ENCODE measurements at regions not wholly inside any gene's neighbourhood (a gene's known extent, or its start where the extent isn't known, plus 50 kb on each side); places are given as distances from the start of the nearest gene placed in this dataset.

DNA sequence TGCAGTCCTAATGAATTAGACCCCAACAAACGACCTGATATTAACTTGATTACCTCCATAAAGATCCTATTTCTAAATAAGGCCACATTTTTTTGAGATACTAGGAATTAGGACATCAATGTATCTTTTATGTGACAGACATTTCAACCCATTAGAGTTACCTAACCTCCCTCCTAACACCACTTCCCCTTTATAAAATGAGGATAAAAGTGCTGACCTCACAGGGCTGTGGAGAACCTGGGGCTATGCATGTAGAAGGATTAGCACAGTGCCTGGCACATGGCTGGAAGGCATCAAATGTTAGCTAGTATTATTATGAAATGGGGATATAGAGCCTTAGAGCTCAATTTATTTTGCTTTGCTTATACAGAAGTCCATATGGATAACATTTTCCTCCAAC lies 53.5 kb upstream of the LRRN1 start:
- DNase-seq (ENCODE audit: low spot score), result no peak
- no peaks in the 10 kb centered on the region for H3K4me1 Mint-ChIP-seq (ENCODE audit: low read depth)
- no peaks in the 10 kb centered on the region for H3K36me3 Mint-ChIP-seq (ENCODE audit: low read depth)
- H3K9me3 Mint-ChIP-seq, result no peaks in the 10 kb centered on the region
- no peak overlapping the region for H3K27ac Mint-ChIP-seq
- intact Hi-C loops (cut with micrococcal nuclease), result no loop called here
- no peak overlapping the region for H3K4me3 Mint-ChIP-seq (ENCODE audit: low read depth)
- H3K27me3 Mint-ChIP-seq (ENCODE audit: low read depth), result no peaks in the 10 kb centered on the region

DNA sequence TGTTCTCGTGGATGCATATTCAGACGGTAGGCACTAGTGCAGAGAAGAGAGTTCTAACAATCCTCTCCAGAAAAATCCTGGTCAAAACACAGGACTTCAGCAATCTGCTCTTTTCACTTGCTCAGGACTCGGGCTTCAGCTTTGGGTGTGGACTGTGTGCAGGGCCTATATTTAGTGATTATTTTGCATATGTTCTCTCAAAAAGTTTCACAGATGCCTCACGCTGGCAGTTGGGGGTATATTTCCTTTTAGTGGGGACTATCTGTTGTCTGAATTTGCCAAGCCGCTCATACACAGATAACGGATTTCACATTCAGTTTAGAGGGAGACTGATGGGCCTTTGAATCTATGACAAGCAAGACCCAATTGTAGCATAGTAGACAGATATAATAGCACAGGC lies 54.4 kb upstream of the LRRN1 start:
- intact Hi-C loops (cut with micrococcal nuclease), result no loop called here

DNA sequence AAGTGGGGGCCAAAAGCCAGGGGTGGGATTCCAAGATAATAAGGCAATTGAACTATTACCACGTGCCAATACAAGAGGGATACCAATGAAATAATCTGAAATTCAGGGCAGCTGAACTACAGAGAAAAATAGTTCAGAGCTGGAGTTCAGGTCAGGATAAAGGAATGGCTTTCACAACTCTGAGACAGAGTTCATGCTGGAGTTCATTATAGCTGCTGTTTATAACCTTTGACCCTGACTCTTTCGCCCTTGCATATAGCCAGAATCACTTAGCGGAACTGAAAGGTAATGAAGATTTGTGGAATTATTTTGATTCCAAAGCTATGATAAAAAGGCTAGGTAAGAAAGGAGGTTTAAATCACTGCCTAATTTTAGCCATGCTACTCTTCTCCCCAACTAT lies 55.5 kb upstream of the LRRN1 start:
- no peaks in the 10 kb centered on the region for H3K9me3 Mint-ChIP-seq
- no peak overlapping the region for H3K27ac Mint-ChIP-seq
- no peaks in the 10 kb centered on the region for H3K27me3 Mint-ChIP-seq (ENCODE audit: low read depth)
- no peak overlapping the region for H3K4me3 Mint-ChIP-seq (ENCODE audit: low read depth)
- H3K4me1 Mint-ChIP-seq (ENCODE audit: low read depth), result no peaks in the 10 kb centered on the region
- DNase-seq (ENCODE audit: low spot score), result no peak
- intact Hi-C loops (cut with micrococcal nuclease), result no loop called here
- no peaks in the 10 kb centered on the region for H3K36me3 Mint-ChIP-seq (ENCODE audit: low read depth)

More for the DNA sequence above, 54.4 kb upstream of the LRRN1 start:
- no peaks in the 10 kb centered on the region for H3K9me3 Mint-ChIP-seq
- H3K27ac Mint-ChIP-seq, result no peak overlapping the region
- DNase-seq (ENCODE audit: low spot score), result no peak
- H3K36me3 Mint-ChIP-seq (ENCODE audit: low read depth), result no peaks in the 10 kb centered on the region
- no peaks in the 10 kb centered on the region for H3K4me1 Mint-ChIP-seq (ENCODE audit: low read depth)
- no peaks in the 10 kb centered on the region for H3K27me3 Mint-ChIP-seq (ENCODE audit: low read depth)
- no peak overlapping the region for H3K4me3 Mint-ChIP-seq (ENCODE audit: low read depth)

DNA sequence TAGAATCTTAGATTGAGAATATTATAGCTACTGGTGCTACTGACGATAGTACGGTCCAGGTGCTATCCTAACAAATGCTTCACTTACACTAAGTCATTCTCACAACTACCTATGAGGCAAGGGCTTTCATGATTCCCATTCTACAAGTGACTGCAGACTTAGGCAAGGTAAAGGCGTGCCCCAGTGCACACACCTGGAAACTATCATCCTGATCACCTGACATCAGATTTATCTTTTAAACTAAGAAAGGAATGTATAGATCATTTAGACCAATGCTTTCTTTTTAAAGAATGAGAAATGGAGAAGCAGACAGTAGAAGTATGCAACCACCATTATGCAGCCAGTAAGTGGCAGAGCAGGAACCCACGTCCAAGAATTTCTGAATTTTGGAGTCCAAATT lies 59.2 kb upstream of the LRRN1 start:
- Mint-ChIP-seq H3K4me1 (ENCODE audit: low read depth) (no peaks in the 10 kb centered on the region), H3K27me3 (ENCODE audit: low read depth) (no peaks in the 10 kb centered on the region), H3K4me3 (ENCODE audit: low read depth) (no peak overlapping the region), H3K27ac (no peak overlapping the region), H3K36me3 (ENCODE audit: low read depth) (no peaks in the 10 kb centered on the region), H3K9me3 (no peaks in the 10 kb centered on the region)
- no peak for DNase-seq (ENCODE audit: low spot score)
- intact Hi-C loops (cut with micrococcal nuclease), result no loop called here

DNA sequence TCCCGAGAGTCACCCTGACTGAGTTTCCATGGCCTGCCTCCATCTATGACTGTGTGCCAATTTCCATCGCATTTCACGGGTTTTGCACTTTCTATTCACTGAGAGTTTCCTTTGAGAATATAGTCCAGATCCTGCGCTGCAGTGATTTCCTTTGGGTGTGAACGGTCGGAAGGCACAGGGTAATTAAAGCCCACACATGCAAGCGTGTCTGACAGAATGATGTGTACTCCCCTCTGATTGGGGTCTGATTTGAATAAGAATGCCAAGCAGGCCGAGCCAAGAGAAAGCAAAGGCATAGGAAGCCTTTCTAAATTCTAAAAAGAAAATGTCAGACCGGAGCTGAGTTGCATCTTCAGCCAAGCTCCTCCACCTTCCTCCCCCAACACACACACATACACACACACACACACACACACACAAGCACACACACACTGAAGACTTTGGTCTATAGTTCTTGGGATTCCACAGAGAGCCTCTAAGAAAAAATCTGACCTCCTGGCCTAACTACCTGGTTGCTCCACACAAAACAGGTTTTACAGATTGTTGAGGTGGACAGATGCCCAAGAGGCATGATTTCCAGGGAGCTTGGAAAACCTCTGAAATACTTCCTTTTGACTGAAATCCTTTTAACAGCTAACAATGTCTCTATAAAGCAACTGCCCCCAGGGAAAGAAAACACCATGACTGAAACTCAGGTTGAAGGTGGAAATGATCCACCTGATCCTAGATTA lies 59.7 kb upstream of the LRRN1 start:
- H3K4me1 Mint-ChIP-seq (ENCODE audit: low read depth), result no peaks in the 10 kb centered on the region
- H3K4me3 Mint-ChIP-seq (ENCODE audit: low read depth), result no peak overlapping the region
- intact Hi-C loops (cut with micrococcal nuclease), result no loop called here

DNA sequence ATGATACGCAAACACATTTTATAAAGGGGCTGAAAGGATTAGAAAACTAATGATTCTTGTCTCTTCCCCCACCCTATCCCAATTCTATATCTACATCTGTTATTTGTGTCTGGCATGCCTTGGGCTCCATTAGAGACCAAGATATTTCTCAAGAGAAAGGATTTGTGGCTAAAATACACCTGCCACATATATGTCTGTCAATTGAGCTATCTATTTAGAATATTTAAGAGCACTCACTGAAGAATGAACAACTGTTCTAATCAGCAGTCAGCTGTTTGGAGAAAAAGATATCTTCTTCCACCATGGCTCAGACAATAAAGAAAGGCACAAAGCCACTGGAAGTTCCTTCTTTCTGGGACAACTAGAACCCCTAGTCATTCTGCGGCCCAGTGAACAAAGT lies 61.7 kb upstream of the LRRN1 start:
- DNase-seq (ENCODE audit: low spot score), result no peak
- intact Hi-C loops (cut with micrococcal nuclease), result no loop called here
- H3K4me3 Mint-ChIP-seq (ENCODE audit: low read depth), result no peak overlapping the region
- H3K9me3 Mint-ChIP-seq, result no peaks in the 10 kb centered on the region
- H3K27ac Mint-ChIP-seq, result no peak overlapping the region
- no peaks in the 10 kb centered on the region for H3K27me3 Mint-ChIP-seq (ENCODE audit: low read depth)
- no peaks in the 10 kb centered on the region for H3K4me1 Mint-ChIP-seq (ENCODE audit: low read depth)
- H3K36me3 Mint-ChIP-seq (ENCODE audit: low read depth), result no peaks in the 10 kb centered on the region

More for the DNA sequence above, 59.7 kb upstream of the LRRN1 start:
- H3K27me3 Mint-ChIP-seq (ENCODE audit: low read depth), result no peaks in the 10 kb centered on the region
- H3K36me3 Mint-ChIP-seq (ENCODE audit: low read depth), result no peaks in the 10 kb centered on the region
- no peak for DNase-seq (ENCODE audit: low spot score)
- H3K9me3 Mint-ChIP-seq, result no peaks in the 10 kb centered on the region
- no peak overlapping the region for H3K27ac Mint-ChIP-seq

DNA sequence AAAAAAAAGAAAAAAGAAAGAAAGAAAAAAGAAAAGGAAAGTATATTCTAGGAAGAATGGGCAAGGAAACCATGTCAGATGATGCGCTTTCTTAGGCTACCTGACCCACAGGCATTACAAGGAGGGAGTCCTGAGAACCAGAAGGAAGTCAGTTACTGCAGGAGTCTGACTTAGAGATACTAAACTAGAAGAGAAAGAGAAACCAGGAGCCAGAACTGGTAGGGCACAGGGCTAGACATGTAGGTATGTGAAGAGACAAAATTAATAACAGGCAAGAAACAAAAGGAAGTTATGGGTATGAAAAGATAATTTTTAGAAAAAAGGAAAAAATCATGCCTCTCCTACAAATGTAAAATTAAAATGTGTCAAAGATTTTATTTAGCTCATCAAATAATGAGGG lies 63.3 kb upstream of the LRRN1 start:
- Mint-ChIP-seq H3K4me1 (ENCODE audit: low read depth) (no peaks in the 10 kb centered on the region), H3K9me3 (no peaks in the 10 kb centered on the region), H3K4me3 (ENCODE audit: low read depth) (no peak overlapping the region), H3K27me3 (ENCODE audit: low read depth) (no peaks in the 10 kb centered on the region), H3K27ac (no peak overlapping the region), H3K36me3 (ENCODE audit: low read depth) (no peaks in the 10 kb centered on the region)
- intact Hi-C loops (cut with micrococcal nuclease), result no loop called here
- no peak for DNase-seq (ENCODE audit: low spot score)

DNA sequence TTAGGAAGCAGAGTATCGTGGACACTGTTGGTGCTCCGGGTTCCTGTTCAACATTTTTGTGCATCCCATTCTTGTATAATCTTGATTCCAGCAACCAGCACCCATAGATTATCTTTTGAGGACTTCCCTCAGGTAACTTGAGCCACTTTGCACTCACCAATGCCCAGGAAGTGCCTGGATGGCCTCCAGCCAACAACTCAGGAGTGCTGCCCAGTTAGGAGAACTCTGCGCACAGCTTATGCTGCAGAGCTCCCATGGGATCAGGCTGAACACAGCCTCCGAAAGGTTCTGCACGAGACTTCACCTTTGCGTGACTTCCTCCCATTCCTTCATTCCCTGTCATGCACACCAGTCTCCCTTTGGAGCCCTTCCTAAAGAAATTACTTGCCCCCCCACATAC lies 64.3 kb upstream of the LRRN1 start:
- Mint-ChIP-seq H3K27me3 (ENCODE audit: low read depth) (no peaks in the 10 kb centered on the region), H3K4me3 (ENCODE audit: low read depth) (no peak overlapping the region), H3K27ac (no peak overlapping the region), H3K36me3 (ENCODE audit: low read depth) (no peaks in the 10 kb centered on the region), H3K9me3 (no peaks in the 10 kb centered on the region), H3K4me1 (ENCODE audit: low read depth) (no peaks in the 10 kb centered on the region)
- intact Hi-C loops (cut with micrococcal nuclease), result no loop called here
- no peak for DNase-seq (ENCODE audit: low spot score)

DNA sequence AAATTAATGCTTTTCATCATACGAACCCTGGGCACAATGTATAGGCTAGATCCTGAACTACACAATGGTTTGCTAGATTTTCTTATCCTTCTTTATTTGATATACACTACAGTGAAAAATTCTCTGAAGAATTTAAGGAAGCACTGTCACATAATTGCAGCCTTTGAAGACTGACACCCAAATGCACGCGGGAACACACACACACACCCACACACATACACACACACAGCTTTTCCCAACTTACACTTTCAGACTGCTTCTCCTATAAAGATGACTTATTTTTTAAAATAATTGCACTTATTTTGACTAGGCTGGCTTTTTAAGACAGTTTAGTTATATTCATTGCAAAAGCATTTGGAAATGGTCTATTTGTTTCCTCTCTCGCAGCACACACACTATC lies 70.0 kb upstream of the LRRN1 start:
- intact Hi-C loops (cut with micrococcal nuclease), result no loop called here
- Mint-ChIP-seq H3K27ac (no peak overlapping the region), H3K4me3 (ENCODE audit: low read depth) (no peak overlapping the region), H3K27me3 (ENCODE audit: low read depth) (no peaks in the 10 kb centered on the region), H3K4me1 (ENCODE audit: low read depth) (no peaks in the 10 kb centered on the region), H3K9me3 (no peaks in the 10 kb centered on the region), H3K36me3 (ENCODE audit: low read depth) (no peaks in the 10 kb centered on the region)
- DNase-seq (ENCODE audit: low spot score), result no peak

DNA sequence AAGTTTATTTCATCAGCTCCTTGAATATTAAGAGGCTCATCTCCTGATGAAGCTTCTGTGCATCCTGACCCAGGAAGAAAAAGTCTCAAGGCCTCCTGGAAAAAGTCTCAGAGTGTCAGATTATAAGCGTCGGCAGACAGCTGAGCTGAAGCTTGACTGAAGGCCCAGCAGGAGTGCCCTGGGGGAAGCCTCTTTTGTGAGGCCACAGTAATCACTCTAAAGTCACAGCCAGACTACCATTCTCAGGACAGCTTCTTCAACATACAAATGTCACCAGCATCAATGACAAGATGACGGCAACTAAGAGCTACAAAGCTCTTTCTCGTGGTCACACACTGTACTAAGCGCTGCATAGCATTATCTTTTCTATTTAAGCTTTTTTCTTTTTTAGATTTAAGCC lies 72.7 kb upstream of the LRRN1 start:
- no peaks in the 10 kb centered on the region for H3K27me3 Mint-ChIP-seq (ENCODE audit: low read depth)
- no peak overlapping the region for H3K27ac Mint-ChIP-seq
- H3K4me3 Mint-ChIP-seq (ENCODE audit: low read depth), result no peak overlapping the region

DNA sequence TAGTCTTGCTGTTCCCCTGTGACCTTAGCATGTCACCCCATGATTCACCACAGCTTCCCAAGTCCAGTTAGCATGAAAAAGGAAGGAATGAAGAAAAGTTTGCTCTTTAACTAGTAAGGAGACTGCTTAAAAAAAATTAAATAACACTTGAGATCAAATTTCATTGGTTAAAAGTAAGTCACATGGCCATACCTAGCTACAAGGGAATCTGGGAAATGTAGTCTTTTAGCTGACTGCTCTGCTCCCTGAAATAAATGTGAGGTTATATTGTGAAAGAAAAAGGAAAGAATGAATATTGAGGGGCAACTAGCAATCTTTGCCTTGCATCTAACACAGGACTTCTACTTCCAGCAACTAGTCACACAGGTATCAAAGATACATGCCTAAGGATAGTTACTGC lies 84.7 kb upstream of the LRRN1 start:
- Mint-ChIP-seq H3K27ac (no peak overlapping the region), H3K9me3 (peaks cover 3% of the 10 kb centered on the region), H3K27me3 (ENCODE audit: low read depth) (no peaks in the 10 kb centered on the region), H3K4me1 (ENCODE audit: low read depth) (no peaks in the 10 kb centered on the region), H3K4me3 (ENCODE audit: low read depth) (no peak overlapping the region), H3K36me3 (ENCODE audit: low read depth) (no peaks in the 10 kb centered on the region)
- intact Hi-C loops (cut with micrococcal nuclease), result no loop called here
- DNase-seq (ENCODE audit: low spot score), result no peak

More for the DNA sequence above, 72.7 kb upstream of the LRRN1 start:
- no peaks in the 10 kb centered on the region for H3K4me1 Mint-ChIP-seq (ENCODE audit: low read depth)
- intact Hi-C loops (cut with micrococcal nuclease), result no loop called here
- H3K36me3 Mint-ChIP-seq (ENCODE audit: low read depth), result no peaks in the 10 kb centered on the region
- no peaks in the 10 kb centered on the region for H3K9me3 Mint-ChIP-seq
- no peak for DNase-seq (ENCODE audit: low spot score)

DNA sequence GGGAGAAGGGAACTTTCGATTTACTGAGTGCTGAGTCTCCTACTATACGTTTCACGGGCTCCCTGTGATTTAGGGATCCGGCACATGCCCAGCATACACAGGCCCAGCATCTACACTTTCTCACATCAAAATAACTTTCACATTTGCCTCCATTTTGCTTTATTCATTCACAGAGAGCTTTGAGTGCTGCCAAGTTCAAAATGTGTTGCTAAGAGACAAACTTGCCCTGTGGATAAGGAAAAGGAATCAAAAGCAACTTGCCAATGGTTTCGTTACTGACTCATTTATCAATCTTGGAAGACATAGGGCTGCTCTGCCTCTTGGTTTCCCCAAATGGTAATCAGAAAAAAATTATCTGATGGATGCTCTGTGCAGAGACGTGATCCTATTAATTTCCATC lies 86.3 kb upstream of the LRRN1 start:
- H3K4me3 Mint-ChIP-seq (ENCODE audit: low read depth), result no peak overlapping the region
- H3K36me3 Mint-ChIP-seq (ENCODE audit: low read depth), result no peaks in the 10 kb centered on the region
- no peaks in the 10 kb centered on the region for H3K27me3 Mint-ChIP-seq (ENCODE audit: low read depth)
- no peaks in the 10 kb centered on the region for H3K4me1 Mint-ChIP-seq (ENCODE audit: low read depth)
- DNase-seq (ENCODE audit: low spot score), result no peak
- H3K9me3 Mint-ChIP-seq, result no peaks in the 10 kb centered on the region
- intact Hi-C loops (cut with micrococcal nuclease), result no loop called here
- H3K27ac Mint-ChIP-seq, result no peak overlapping the region

DNA sequence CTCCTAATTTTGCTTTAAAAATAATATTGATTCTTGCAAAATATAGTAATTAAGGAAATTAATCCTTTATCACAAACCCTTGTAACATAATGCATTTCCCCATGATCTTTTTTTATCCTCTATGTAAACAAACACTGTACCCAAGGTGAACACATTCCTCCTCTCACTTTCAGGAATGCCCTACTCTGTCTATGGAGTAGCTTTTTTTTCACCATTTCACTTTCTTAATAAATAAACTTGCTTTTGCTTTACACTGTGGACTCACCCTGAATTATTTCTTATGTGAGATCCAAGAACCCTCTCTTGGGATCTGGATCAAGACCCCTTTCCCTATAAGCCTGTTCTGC lies 90.5 kb upstream of the LRRN1 start:
- no peaks in the 10 kb centered on the region for H3K27me3 Mint-ChIP-seq (ENCODE audit: low read depth)
- no peak overlapping the region for H3K27ac Mint-ChIP-seq
- H3K4me1 Mint-ChIP-seq (ENCODE audit: low read depth), result no peaks in the 10 kb centered on the region
- intact Hi-C loops (cut with micrococcal nuclease), result no loop called here
- no peaks in the 10 kb centered on the region for H3K9me3 Mint-ChIP-seq
- DNase-seq (ENCODE audit: low spot score), result no peak
- no peaks in the 10 kb centered on the region for H3K36me3 Mint-ChIP-seq (ENCODE audit: low read depth)
- H3K4me3 Mint-ChIP-seq (ENCODE audit: low read depth), result no peak overlapping the region

All from activated T-helper 2 cell treated with anti-CD3 and anti-CD28 coated beads, Interferon-gamma antibody, Interleukin-2, Interleukin-4, amounts not matched to agents 10 μg/mL and 5 μg/mL and 100 μg/mL, durations not matched to agents 14 hours and 24 hours and 36 hours (primary cell).